HG03045 (cell line): ENCODE measurements at regions not wholly inside any gene's neighbourhood (a gene's known extent, or its start where the extent isn't known, plus 50 kb on each side); places are given as distances from the start of the nearest gene placed in this dataset.

Source experiments
- ATAC-seq: cut with Tn5 transposase; IDR thresholded peaks from one replicate; pipeline ENCODE4 v1.9.1; 2021; ENCODE audit warnings: mild to moderate bottlenecking, moderate library complexity; ENCODE audit not compliant: unreplicated experiment

GRCh38 chr12:126464153-126464552 lies 1398.9 kb downstream of the AACS start:
- no peak for ATAC-seq

DNA sequence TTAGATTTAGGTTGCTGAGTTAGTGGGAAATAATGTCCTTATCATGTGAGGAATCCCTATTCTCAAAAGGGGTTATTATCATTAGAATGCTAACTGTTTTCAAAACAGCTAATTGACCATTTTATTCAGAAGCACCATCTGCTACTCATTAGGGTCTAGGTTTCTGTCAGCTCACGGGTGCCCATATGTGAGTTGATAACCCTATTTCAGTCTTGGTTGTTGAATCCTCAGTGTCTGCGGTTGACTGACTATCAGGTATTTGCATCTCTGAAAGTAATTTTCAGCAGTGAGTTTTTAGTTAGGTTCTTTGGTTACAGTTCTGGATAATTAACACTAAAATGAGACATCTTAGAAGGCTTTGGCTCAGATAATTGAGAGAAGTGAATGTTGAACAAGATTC lies 1404.0 kb downstream of the AACS start:
- ATAC-seq: no peak

DNA sequence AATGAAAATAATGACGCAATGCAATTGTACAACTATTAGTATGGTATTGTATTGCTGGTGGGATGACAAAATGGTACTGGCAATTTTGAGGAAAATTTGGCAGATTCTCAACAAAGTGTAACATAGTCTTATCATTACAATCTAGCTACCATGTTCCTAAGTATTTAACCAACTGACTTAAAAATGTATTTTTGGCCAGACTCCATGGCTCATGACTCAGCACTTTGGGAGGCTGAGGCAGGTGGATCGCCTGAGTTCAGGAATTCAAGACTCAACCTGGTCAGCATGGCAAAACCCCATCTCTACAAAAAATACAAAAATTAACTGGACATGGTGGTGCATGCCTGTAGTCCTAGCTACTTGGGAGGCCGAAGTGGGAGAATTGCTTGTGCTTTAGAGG lies 1409.5 kb downstream of the AACS start:
- no peak for ATAC-seq

DNA sequence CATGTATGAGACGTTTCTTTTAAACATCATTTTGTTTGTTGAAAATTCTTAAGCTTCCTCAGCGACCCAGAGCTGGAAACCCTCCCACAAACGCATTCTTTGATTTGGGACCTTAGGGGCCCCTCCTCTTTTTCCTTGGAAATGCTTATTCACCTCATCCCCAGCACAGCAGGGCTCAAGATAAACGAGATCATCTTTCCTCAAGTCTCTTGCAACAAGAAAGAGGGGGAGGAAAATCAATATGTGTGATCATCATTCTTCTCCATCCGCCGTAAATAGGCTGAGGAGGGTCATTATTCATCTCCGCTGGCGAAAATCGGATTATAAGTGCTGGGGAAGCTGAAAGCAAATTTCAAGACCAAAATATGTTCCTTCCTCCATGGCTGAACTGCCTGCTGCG lies 1415.2 kb downstream of the AACS start:
- no peak for ATAC-seq

GRCh38 chr12:126481688-126482087 lies 1416.5 kb downstream of the AACS start:
- no peak for ATAC-seq

DNA sequence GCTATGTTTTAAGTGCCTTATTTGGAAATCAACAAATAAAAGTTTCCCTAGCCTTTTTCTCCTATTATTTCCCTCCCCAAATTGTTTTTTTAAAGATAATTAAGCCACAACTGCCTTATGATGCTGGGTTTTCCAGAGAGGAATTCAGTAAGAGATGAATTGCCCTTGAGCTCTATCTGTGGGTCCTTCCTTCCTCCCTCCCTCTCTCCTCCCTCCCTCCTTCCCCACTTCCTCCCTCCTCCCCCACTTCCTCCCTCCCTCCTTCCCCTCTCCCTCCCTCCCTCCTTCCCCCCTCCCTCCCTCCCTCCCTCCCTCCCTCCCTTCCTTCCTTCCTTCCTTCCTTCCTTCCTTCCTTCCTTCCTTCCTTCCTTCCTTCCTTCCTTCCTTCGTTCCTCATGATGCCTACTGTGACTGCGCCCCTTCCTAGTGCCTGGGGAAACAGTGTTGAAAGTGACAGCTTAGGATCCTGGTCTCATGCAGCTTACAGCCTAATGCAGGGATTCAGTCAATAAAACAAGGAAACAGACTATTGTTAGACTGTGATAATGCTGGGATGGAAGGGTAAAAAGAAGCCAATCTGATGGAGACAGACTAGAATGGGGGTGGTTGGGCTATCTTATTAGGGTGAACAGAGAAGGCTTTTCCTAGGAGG lies 1417.1 kb downstream of the AACS start:
- no peak for ATAC-seq

GRCh38 chr12:126483145-126484068 lies 1418.2 kb downstream of the AACS start:
- ATAC-seq: no peak

DNA sequence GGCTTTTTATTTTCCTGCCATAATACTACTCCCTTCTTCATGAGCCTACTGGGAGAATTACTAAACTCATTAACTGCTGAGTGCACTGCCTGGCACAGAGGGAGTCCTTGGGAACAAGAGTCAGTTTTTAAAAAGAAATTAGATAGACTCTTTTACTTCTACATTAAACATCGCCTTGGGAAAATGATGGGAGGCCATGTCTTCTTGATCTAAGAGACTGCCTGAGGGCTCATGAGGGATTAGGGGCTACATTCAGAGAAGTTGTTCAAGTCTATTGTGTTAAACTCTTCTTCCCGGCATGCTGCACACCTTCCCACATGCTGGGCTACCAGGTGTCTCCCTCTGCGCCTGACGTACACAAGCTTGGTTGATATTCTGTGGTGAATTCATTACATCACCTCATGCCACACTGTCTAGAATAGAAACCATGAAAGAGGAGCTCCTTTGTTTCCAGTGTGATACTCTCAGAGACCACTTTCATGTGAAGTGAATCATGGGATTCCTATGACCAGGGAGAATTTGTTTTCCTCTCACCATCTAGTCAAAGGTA lies 1422.3 kb downstream of the AACS start:
- ATAC-seq: no peak

- ATAC-seq: no peak
Observed at GRCh38 chr12:126488806-126489205, 1423.6 kb downstream of the AACS start.

- ATAC-seq: no peak
Observed at GRCh38 chr12:126492181-126492580, 1426.9 kb downstream of the AACS start.

DNA sequence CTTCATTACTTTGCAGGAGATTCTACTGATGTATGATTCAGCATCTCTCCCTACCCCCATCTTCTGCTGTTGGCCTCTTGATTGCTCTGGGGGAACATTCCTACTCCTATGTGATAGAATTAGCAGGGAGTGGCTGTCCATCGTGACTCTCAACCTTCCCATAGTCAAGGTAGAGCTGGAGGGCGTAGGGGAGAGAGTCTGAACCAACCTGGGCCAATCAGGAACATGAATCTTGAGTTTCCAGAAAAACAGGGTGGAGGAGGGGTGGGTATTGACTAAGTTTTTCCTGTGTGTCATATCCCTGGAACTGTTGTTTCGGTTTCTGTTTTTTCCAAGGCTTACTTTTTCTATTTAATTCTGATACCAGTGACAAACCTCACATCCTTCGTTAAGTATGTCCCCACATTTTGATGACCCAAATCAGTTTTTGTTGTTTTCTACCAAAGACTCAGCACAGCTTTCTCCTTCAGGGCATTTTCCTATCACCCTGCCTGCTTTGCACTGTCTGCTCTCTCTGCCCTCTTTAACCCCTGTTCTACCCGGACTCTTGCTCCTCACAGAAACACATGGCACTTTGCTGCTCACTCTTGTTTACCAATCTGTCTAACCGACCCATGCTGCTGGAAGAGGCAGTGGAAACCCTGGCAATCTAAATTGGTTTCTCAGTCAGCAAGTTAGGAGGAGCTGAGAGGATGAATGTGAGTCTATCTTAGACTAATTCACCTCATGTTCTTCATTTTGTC lies 1428.3 kb downstream of the AACS start:
- no peak for ATAC-seq

GRCh38 chr12:126496201-126496600 lies 1431.0 kb downstream of the AACS start:
- ATAC-seq: no peak

GRCh38 chr12:126506426-126507182 lies 1441.4 kb downstream of the AACS start:
- ATAC-seq: no peak

DNA sequence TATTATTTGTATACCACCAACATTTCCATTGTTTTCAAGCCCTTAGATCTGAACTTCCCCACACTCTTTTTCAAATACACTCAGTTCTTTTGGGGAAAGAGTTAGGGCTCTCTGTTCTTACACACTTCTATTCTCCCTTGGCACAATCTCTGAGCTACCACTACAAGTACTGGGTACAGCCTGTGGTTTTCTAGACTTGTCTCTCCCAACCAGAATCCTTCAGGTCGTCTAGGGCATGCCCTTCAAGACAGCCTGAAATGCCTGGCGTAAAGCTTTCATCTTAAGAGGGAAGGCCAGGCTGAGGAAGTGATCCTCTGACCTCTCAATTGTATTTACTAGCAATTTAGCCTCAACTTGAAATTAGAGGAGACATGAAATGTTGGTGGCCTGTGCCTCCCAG lies 1442.0 kb downstream of the AACS start:
- ATAC-seq: no peak

DNA sequence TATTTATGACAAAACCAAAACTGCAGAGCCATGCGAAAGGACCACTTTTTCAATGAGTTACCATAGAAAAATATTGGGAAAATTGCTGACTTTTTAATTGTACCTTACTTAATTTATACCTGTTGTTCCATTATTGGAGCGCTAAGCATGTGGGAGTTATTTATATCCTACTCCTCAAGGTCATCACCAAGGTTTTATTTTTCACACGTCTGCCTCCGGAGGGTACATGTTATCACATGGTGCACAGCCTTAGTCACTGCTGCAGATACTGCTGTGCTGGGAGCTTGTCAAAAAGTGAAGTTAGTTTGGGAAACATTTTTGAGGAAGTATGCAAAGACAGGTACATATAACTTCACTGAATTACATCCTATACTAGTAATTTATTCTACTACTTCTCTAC lies 1444.3 kb downstream of the AACS start:
- ATAC-seq: no peak

GRCh38 chr12:126510630-126511029 lies 1445.4 kb downstream of the AACS start:
- ATAC-seq: no peak

DNA sequence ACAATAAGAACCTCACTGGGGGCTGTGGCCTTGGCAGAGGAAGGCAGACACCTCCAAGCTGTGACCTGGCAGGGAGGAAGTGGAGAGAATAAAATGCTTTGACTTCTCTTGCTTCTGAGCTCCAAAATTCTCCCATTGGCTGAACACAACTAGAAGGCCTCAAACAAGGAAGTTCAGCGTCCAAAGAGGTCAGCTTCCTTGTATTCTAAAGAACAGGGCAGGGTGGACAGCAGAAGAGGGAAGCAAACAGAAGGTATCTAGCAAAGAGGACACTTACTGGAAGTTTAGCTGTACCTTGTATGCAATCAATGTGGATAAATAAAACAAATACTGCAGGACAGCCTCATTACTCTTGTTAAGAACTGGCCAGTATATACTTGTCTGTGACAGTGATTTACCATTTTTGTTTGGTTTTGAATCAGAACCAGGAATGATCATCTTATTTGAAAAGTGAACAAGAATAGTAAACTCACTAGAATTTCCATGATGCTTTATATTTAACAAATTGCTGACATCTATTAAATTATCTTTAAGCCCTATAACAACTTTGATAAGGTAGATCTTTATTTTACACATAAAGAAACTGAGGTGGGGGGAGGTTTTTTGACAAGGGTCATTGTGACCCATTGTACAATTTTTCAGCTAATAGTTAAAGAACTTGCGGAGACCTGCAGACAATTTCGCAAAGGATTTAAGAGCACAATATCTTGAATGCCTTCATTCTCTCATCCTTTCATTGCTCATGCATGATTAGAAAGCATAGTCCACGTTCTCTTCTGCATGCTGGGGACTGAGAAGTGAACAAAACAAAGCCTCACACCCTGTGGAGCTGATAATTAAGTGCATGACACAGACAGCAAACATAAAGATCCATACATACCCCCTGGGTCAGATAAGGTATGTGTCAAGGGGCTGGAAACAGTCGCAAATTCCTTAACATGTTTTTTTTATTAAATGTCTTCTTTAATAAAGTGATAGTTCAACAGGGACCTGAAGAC lies 1448.0 kb downstream of the AACS start:
- no peak for ATAC-seq

DNA sequence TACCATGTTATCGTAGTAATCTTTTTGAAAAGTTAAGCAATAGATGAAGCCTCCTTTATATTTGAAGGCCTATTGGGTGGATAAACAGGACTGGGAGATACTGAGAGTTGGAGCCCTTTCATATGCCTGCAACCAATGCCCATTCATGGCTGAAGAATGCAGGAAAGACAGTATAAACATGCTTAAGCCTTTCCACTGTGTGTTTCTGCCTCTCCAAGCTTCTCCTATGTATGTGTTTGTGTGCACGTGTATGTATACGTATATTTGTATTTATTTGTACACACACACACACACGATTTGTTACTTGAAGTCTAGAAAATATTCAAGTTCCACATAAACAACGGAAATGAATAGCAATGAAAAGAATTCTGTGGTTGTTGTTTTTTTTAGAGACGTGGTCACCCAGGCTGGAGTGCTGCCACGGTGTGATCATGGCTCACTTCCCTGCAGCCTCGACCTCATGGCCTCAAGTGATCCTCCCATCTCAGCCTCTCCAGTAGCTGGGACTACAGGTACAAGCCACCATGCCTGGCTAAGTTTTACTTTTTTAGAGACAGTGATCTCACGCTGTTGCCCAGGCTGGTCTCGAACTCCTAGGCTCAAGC lies 1453.5 kb downstream of the AACS start:
- no peak for ATAC-seq

DNA sequence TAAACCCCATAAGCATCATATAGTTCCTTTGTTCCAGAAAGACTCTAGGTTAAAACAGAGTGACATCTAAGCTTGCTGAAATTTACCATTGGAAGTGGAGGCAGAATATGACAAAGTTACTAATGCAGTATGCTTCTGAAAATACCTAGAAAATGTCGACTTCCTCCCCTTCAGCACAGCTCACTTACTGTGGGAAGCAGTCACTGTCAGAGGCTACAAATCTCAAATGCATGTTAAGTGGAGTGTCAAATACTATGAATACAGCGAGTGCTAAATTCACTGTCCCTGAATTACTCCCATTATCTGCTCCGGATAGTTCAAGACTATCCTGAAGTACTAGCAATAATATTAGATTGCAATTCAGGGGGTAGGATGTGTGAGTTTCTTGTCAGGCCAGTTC lies 1454.6 kb downstream of the AACS start:
- no peak for ATAC-seq
